HG03060 (cell line): ENCODE measurements at regions not wholly inside any gene's neighbourhood (a gene's known extent, or its start where the extent isn't known, plus 50 kb on each side); places are given as distances from the start of the nearest gene placed in this dataset.
"Not testable (repeated sequence)": the region's sequence is repeated elsewhere in the genome, so short reads cannot be mapped to it uniquely, and the experiment has no call there.

Experiments used
- ATAC-seq: cut with Tn5 transposase; IDR thresholded peaks from one replicate; pipeline ENCODE4 v1.9.1; 2021; ENCODE audit warnings: low read depth, moderate number of reproducible peaks; ENCODE audit not compliant: unreplicated experiment

DNA sequence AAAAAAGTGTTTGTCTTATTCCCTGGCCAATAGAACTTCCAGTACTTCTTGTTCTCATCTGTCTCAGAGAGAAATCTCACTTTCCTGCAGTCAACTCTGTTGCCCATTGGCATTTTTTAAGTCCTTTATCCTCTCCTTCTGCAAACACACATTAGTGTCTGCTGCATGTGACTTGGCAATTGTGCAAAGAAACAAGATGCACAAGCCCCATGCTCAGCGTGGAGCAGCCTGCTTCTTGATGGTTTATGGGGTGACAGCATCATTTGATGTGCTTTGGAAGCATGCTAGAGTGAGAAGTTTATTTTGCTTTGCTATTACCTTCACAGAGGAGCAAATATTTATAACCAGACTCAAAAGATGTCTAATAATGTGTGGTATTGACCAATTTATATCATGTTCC lies 238.2 kb downstream of the FAT3 start:
- no peak for ATAC-seq

DNA sequence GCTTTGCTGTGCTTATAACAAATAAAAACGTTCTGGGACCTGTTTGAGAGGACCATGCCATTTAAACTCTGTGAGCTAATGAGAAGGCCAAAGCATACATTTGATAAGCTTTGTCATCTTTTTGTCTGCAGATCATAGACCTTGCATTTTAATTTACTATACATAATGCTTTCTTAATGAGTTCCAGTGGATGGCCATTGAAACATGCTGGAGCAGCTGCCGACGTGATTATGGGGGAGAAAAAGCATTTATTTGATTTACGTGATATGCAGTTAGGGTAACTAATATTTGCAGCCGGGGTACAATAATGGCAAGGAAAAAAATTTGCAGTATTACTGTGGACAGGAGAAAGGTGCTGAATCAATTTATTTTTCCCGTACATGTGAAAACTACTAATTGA lies 240.2 kb downstream of the FAT3 start:
- ATAC-seq, result no peak

DNA sequence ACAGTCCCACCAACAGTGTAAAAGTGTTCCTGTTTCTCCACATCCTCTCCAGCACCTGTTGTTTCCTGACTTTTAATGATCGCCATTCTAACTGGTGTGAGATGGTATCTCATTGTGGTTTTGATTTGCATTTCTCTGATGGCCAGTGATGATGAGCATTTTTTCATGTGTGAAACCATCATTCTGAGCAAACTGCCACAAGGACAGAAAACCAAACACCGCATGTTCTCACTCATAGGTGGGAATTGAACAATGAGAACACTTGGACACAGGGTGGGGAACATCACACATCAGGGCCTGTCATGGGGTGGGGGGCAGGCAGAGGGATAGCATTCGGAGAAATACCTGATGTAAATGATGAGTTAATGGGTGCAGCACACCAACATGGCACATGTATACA lies 240.8 kb downstream of the FAT3 start:
- ATAC-seq, result not testable (repeated sequence)

DNA sequence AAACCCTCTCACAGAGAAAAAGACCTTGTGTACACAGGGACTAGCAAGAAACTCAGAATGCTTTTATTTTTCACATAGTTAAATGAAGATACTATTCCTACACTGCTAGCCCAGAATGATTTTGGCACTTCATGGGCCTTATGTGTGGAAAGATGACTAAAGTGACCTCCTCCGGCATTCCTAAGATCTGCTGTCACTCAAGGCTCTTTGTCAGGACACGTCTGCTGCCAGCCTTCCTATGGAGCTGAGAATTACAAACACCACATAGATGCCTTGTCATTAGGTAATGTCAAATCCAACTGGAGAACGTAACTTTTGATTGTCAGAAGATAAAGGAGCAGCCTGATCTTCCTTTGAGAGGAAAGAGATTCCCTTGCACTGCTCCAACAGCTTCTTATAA lies 249.1 kb downstream of the FAT3 start:
- no peak for ATAC-seq

DNA sequence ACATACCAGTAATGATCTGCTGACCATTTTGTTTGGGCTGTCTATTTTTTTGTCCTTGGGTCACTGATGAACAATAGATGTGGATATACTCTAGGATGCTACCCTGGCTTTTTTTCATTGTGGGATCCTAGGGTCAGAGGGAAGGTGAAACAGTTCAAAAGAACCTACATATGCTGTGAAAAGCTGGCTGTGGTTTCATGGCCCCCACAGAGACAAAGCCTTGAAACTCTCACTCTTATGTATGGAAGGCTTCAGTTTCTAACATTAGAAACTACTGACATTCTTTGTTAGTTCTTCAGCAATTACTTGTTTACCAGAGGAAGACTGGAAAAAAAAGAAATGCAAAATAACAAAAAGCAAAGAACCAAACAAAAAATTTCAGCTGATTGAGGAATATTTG lies 250.7 kb downstream of the FAT3 start:
- ATAC-seq, result no peak

DNA sequence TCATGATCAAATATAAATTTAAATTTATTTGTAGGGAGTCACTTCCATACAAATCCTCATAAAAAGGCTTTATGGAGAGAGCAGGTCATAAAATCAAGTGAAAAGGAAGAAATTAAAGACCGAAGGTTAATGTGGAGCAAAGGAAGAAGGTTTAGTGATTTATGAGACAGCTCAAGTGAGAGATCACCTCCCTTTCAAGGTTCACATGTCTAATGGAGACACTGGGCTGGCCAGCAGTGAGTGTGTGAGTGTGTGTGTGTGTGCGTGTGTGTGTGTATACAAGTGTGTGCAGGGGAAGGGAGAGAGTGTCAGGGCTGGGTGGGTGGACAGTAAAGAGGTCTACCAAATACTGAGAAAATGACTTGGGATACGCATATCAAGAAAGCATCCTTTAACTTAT lies 251.2 kb downstream of the FAT3 start:
- ATAC-seq, result no peak

DNA sequence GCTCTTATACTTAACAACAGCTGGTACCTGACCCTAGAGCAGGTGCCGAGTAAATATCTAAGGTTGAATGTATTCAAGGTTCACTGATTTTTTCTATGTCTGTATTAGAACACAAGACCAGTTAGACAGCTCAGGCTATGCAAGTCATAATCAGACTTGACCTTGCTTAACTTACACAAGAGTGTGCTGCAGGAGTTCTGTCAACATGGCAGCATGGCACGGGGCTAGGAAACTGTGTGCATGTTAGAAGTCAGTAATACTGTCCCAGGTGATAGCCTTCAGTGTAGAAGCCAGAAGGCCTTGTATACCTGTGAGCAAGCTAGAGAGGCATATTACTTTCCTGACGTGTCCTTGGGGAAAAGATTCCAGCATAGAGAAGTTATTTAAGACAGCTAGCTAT lies 253.1 kb downstream of the FAT3 start:
- ATAC-seq, result no peak

DNA sequence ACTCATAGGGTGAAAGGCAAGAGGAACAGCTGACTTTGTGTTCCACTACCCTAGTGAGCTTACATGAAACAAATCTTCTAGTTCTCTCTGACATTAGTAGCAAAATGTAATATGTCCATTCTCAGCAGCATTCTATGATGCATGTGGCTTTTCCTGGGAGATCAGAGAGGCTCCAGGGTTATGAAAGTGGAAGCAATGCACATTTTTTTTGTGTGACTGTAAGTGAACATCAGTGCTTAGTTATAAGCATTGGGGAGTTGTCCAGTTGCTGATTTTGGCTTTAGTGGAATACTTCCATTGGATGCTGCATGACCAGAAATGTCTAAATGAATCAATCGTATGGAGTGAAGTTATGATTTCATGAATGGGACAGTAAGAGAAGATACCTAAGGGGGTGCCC lies 255.9 kb downstream of the FAT3 start:
- ATAC-seq, result no peak

DNA sequence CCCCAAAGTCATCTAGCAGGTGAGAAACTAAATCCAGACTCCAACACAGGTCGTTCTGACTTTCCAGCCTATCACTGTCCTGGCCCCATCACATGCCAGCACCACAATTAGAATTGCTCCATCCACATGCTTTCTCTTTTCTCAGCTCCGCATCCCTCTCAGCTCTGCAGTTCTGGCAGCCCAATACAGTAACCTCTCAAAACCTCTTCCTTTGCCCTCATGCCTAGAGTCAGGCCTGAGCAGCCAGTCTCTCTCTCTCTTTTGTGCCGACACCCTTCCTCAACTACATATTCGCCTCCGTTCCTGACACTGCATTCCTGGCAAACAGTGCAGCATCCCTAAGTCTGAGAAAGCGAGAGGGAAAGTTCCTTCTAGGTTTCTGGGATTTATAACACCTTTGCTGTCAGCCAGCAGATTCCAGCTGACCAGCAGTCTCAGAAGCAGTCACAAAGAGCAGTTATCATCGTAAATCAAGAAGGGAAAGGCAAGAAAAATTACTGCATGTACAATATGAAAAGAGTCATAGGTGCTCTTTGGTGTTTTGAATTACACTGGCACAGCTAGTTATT lies 258.0 kb downstream of the FAT3 start:
- no peak for ATAC-seq

DNA sequence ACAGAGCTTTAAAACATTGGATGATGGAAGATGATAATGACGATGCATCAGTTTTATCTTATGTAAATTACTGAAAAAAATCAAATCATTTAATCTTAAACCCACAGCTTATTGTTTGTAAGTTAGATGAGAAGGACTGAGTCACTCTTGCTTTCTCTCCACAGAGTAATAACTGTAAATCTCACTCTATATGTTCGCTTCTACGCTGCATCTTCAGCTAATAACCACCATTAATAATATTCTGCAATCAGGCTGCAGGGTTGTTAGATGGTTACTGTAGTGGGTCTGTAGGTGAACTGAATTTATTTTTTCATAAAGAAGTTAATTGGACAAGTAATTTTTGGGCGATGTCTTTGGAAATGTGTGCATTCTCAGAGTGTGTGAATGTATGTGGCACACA lies 260.0 kb downstream of the FAT3 start:
- ATAC-seq, result no peak

DNA sequence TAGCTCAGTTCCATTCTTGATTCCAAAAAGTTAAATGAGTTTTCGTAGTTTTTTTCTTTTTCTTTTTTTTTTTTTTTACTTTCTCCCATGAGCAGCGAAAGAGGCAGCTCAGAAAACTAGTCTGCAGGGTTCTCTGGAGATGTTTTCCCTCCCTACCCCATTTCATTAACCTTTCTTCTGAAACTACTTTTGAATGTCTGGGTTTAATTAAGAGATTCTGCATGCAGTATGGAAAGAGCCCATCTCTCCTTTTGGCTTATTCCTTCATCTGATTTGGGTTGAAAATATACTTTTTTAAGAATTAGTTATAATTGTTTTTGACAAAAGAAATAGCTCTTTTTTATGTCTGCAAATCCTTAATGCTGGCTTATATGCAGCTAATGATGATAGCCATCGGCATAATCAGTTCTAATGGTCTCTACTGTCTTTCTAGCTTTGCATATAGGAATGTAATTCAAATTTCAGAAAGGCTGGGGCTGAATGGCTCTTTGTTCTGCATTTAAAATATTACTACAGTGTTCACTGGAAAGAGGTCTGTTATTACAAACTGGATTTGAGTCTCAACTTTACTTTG lies 265.3 kb downstream of the FAT3 start:
- no peak for ATAC-seq

DNA sequence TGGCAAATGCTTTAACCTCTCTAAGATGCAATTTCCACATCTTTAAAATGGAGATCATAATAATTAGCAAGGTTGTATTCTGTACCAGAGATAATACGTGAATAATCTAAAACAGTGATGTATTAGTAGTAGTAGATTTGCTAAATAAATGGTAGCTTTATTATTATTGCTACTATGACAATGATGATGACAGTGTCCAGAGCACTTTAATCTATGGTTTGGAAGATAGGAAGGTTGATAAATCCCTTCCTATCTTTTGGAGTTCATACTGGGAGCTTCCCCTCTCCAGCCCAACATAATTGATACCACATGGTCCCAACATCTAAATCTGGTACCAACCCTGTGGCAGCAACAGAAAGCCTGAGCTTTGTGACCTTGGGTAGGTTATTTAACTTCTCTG lies 267.8 kb downstream of the FAT3 start:
- no peak for ATAC-seq

DNA sequence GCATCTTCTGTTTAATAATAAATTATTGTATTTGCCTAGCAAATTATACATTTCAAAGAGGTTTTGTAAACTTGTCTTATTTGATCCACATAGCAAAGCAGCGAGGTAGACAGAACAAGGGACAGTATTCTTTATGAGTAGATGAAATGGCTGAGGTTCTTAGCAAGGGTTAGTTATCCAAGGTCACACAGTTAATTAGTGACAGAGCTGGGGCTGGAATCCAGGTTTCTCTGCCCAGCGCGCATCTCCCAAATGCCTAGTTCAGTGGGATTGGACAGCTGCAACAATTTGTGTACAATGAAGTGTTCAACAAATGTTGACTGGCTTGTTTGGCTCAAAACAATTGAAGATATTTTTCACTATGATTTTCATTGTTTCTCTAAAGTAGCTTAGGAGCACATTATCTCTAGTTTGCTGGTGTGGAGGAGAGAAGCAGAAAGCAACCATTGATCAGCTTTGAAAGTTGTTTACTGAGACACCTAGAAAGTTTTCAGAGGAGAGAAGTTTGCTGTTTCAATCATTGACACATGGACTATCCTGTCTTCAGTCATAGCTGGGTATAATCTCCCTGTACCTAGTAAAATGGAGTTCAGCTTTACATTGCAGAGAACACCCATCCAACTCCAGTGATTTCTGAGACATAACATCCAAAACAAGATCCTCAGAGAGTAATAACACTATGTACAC lies 270.6 kb downstream of the FAT3 start:
- ATAC-seq, result no peak

DNA sequence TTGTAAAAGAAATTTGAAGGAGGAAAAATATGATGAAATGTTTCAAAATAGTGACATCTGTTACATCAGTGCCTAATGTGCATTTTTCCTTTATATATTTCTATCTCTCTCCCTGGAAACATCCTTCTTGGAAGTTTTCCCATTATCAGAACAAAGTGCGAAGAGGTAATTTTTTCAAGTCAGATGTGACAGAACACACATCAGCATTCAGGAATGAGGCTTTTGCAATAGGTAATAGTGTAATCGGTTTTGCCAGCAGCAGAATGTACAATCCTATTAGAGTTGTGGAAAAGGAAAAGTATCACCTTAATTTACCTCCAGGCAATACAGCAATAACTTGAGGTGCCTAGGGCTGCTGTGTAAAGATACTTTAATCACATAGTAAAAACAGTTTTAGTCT lies 275.8 kb downstream of the FAT3 start:
- ATAC-seq, result no peak

DNA sequence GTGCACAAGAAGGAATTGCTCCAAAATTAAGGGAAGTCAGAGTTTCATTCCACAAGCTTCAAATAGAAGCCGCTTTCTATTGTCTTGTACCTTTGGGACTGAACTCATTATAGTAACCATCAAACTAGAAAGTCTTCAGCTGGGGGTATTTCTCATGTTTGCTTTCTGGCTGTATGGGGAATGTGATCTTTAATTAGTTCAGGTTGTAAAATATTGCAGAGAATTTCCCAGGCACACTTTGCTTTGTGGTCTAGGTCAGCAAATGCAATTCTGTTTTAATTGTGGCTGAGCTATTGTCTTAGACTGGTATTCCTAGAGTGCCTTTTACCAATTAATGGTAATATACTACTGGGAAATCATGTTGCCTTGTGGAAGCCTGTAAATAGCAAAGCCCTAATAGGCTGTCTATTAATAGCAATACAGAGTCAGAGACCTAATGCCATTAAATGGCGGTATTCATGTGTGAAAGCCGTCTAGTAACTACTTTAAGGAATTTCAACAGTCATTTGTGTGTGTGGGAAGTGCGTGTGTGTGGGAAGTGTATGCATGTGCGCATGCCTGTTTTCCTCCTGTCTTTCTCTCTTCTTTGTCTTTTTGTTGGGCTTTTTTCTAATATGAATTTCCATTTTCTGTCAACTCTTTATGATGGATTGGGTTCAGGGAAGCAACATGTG lies 276.6 kb downstream of the FAT3 start:
- no peak for ATAC-seq

DNA sequence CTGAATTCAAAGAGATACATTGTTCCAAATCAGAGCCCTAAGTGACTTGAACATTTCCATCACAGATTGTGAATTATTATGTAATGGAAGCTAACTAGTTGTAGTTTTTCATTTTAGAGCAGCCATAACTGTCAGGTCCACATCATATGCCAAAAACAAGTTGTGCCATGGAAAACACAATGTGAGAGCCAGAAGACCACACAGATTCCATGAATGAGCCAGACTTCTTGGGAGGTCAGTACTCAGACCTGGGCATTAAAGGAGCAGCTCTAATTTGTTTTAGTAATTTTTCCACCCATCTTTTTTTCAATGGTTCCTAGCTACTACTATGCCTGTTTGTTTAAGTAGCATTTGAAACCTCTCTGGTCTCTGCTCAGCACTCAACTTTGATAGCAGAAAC lies 279.4 kb downstream of the FAT3 start:
- ATAC-seq, result no peak

DNA sequence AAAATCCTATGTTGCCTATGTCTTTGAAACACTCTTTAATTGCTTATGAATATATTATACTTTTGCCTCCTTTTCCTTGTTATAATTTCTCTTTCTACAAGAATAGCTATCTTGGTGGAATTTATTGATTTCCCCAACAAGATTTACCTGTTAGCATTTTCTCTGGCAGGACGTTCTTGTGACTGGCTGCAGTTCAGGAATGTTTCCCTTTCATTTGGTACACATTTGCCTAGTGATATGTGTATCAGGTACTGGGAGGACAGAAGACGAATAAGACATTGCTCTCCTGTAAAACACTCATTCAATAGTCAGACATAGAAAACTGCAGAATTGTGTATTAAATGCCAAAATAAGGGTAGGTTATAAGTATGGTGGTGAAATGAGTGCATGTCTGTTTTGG lies 279.9 kb downstream of the FAT3 start:
- no peak for ATAC-seq

DNA sequence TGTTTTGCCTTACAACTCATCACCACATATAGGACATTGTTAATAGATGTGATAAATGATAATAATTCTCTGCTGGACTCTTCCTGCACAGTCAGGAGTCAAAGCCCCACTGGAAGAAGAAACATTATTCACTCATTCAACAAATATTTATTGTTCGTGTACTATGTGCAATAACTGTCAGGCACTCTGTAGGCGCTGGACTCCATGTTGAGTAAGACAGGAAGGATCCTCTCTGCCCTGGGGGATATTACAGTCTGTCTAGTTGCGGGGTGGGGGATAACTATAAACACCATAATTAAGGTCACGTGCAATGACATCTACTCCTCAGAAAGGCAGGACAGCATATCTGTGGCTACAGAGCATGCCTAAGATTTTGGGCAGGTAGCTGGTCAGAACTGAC lies 281.1 kb downstream of the FAT3 start:
- ATAC-seq, result no peak

DNA sequence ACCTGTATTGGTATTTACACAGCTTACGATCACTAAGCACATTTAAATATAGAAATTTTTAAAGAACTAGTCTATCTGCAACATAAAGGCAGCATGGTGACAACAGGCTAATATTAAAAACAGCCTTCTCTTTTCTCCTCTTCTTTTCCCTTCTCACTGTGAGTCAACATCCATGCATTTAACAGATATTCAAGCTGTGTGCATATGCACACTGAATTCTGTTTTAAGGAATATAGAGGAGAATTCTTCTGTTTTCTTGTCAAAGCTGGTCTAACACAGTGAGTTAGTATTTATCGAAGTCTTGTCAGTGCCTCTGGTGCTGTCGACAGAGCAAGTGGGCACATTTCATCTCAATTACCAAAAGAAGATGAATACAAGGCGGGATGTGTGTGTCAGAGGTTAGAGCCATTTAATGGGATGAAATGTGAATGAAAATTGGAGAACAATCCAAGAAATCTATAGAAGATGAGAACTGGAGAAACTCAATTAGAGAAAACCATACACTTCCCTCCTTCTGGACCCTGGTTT lies 282.3 kb downstream of the FAT3 start:
- ATAC-seq, result no peak

DNA sequence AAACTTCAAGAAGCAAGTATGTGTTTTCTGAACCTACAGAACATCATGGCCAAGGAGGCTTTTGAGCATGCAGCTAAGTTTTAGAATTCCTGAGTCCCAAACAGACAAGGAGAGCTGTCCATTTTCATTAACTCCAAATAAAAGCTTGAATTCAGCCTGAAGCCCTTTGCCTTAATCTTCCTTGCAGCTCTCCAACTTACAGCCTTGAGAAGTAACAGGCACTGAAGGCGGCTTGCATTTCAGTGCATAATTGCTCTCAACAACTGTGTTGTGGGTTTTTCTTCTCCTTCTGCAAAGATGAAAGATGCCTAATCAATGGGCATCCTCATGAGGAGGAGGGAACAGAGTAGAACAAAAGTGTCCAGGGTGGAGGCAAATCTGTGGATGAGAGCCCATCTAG lies 286.0 kb downstream of the FAT3 start:
- ATAC-seq, result no peak

DNA sequence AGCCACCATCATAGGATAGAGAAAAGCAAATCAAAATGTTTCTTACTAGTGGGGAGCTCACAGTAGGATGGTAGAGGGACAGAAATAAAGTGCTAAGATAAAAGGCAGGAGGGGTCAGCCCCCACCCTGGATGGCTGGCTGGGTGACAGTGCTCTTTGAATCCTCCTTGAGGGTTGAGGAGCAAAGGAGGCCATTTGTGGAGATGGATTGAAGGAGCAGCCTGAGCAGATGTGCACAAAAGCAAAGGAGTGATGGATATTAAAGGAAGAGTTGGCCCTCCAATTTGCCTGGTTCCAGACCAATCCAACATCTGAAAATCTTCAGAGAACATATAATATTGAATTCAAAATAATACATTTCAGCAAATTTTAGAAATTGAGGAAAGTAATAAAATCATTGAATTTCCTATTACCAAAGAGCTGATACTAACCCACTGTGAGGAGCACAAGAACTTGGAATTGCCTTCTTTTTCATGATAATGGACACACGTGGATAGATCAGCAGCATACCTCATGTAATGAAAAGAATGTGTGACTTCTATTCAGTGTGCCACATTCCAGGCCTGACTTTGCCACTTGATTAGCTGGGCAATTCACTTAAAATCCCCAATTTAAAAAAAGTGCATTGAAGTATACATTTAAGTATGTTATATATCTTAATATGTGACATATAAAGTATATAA lies 287.0 kb downstream of the FAT3 start:
- ATAC-seq, result no peak
